ENCODE measurements at regions not wholly inside any gene's neighbourhood (a gene's known extent, or its start where the extent isn't known, plus 50 kb on each side); places are given as distances from the start of the nearest gene placed in this dataset.

DNA sequence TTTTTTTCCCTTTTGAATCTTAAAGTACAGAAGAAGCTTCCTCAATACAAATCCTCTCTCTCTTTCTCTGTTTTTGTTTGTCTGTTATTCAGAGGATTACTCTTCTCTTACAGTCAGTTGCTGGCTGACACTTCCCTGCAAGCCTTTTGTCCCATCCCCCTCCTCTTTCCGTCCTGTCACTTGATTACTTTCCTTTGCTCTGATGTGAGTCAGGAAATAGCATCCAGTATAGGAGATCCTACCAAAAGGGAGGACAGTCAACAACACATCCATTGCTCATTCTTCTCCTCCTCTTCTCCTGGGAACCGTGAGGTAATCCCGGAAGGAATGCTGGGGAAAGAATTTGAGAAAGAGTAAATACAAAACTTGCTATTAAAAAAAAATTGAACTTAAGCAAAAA is 79.3 kb upstream of the SCN7A start:
- DNase-seq (no peak), ATAC-seq (no peak)
- Histone ChIP-seq H3K9me3 (no peaks in the 10 kb centered on the region), H3K4me1 (no peaks in the 10 kb centered on the region), H3K4me3 (no peak overlapping the region), H3K27ac (no peak overlapping the region), H3K36me3 (no peaks in the 10 kb centered on the region), H3K27me3 (no peaks in the 10 kb centered on the region)
- intact Hi-C loops (cut with DNase I) = no loop called here
- 9 to 30% (median 22%) methylated on average over 3 of the region's 3 CpGs for WGBS, 4 donors
- TF ChIP-seq, protein P1, sequence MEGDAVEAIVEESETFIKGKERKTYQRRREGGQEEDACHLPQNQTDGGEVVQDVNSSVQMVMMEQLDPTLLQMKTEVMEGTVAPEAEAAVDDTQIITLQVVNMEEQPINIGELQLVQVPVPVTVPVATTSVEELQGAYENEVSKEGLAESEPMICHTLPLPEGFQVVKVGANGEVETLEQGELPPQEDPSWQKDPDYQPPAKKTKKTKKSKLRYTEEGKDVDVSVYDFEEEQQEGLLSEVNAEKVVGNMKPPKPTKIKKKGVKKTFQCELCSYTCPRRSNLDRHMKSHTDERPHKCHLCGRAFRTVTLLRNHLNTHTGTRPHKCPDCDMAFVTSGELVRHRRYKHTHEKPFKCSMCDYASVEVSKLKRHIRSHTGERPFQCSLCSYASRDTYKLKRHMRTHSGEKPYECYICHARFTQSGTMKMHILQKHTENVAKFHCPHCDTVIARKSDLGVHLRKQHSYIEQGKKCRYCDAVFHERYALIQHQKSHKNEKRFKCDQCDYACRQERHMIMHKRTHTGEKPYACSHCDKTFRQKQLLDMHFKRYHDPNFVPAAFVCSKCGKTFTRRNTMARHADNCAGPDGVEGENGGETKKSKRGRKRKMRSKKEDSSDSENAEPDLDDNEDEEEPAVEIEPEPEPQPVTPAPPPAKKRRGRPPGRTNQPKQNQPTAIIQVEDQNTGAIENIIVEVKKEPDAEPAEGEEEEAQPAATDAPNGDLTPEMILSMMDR (IDR thresholded peaks at IDR 0.05) = no peak
- TF ChIP-seq POLR2A (IDR thresholded peaks at IDR 0.05) = no peak

DNA sequence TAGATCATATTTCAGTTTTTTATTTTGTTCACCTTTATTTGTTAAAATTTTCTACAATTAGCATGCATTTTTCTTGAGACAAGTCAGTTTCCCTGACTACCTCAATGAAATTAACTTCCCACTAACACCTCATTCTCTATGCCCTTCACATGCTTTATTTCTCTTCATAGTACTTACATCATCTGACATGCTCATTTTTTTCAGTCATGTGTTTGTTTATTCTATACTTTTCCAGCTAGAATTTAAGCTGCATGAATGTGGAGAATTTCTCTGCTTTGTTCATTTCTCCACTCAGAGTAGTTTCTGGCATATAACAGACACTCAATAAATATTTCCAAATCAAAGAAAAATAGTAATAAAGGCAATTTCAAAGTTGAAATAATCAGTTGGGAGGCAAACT is 78.9 kb upstream of the SCN7A start:
- no peak for ATAC-seq
- Histone ChIP-seq H3K27me3 (no peaks in the 10 kb centered on the region), H3K36me3 (no peaks in the 10 kb centered on the region), H3K9me3 (no peaks in the 10 kb centered on the region), H3K27ac (no peak overlapping the region), H3K4me3 (no peak overlapping the region), H3K4me1 (no peaks in the 10 kb centered on the region)
- no peak for TF ChIP-seq POLR2A (IDR thresholded peaks at IDR 0.05)
- TF ChIP-seq, protein P1 (IDR thresholded peaks at IDR 0.05) = no peak
- intact Hi-C loops (cut with DNase I) = no loop called here
- no peak for DNase-seq

DNA sequence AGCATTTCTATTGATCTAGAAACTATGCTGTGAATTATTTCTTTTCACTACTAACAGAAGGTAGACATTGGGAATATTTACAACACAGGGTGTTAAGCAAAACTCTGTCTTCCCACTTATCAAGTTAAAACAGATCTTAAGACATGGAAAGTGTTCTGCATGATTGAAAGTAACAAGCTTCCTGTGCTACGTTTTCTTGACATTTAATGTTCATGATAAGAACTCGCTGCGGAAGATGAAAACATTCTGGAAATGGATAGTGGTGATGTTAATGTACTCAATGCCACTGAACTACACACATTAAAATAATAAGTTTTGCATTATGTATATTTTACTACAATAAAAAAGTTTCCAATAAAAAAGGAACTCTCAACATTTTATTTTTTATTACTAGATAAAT is 74.4 kb upstream of the SCN7A start:
- intact Hi-C loops (cut with DNase I) = no loop called here
- TF ChIP-seq, protein P1 (IDR thresholded peaks at IDR 0.05) = no peak
- no peak for TF ChIP-seq POLR2A (IDR thresholded peaks at IDR 0.05)
- 33 to 41% (median 37%) methylated on average over 3 of the region's 3 CpGs for WGBS, 4 donors
- H3K27me3 ChIP-seq = no peaks in the 10 kb centered on the region
- no peak for ATAC-seq
- DNase-seq = no peak
- no peak overlapping the region for H3K4me3 ChIP-seq
- H3K36me3 ChIP-seq = no peaks in the 10 kb centered on the region
- H3K4me1 ChIP-seq = no peaks in the 10 kb centered on the region
- H3K27ac ChIP-seq = no peak overlapping the region
- H3K9me3 ChIP-seq = no peaks in the 10 kb centered on the region

DNA sequence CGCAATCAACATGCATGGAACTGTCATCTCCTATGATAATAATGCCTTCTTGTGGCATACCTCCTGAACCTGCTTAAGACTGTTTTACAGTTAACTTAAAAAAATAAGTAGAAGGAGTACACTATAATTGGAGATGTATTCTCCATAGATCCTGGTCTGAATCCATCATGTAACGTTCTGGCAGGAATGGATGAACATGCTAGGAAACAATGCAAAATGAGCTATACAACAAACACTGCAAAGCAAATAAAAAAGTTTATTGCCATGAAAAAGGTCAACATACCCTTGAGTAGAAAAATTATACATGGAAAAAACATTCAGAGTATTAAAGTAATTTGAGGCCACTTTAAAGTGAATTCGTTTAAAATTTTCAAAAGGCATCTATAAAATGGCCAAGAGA is 71.5 kb upstream of the SCN7A start:
- ATAC-seq (no peak), DNase-seq (no peak)
- Histone ChIP-seq H3K27me3 (no peaks in the 10 kb centered on the region), H3K27ac (no peak overlapping the region), H3K36me3 (no peaks in the 10 kb centered on the region), H3K4me1 (no peaks in the 10 kb centered on the region), H3K4me3 (no peak overlapping the region), H3K9me3 (no peaks in the 10 kb centered on the region)
- TF ChIP-seq, protein P1 (IDR thresholded peaks at IDR 0.05) = no peak
- no peak for TF ChIP-seq POLR2A (IDR thresholded peaks at IDR 0.05)
- intact Hi-C loops (cut with DNase I) = no loop called here
- 87 to 93% (median 91%) methylated on average over 3 of the region's 3 CpGs for WGBS, 4 donors
